GM12865 (cell line): ENCODE measurements at regions not wholly inside any gene's neighbourhood (a gene's known extent, or its start where the extent isn't known, plus 50 kb on each side); places are given as distances from the start of the nearest gene placed in this dataset.

Experiments used
- DNase-seq: peaks from one replicate; pipeline ENCODE4 v3.0.0; 2010; ENCODE audit warnings: low read depth
- H3K4me3 ChIP-seq: 2 replicates; pipeline ENCODE4 v1.5.1; 2011; ENCODE audit warnings: mild to moderate bottlenecking, low read depth, low read length, control low read depth
- CTCF ChIP-seq: IDR thresholded peaks from 2 replicates; pipeline ENCODE4 v1.5.1; 2011; ENCODE audit warnings: low read length, control low read depth, low read depth, inconsistent platforms; ENCODE audit not compliant: insufficient read depth; ENCODE audit errors: missing control alignments

GRCh38 chr3:151935446-151935845, 62.0 kb downstream of the SUCNR1 start:
- no peak overlapping the region for H3K4me3 ChIP-seq
- DNase-seq: no peak
- TF ChIP-seq CTCF: no peak

GRCh38 chr3:151940481-151940880, 67.0 kb downstream of the SUCNR1 start:
- no peak for DNase-seq
- TF ChIP-seq CTCF: no peak
- no peak overlapping the region for H3K4me3 ChIP-seq

GRCh38 chr3:151943539-151943938, 70.1 kb downstream of the SUCNR1 start:
- no peak overlapping the region for H3K4me3 ChIP-seq
- no peak for TF ChIP-seq CTCF
- DNase-seq: no peak

- no peak for TF ChIP-seq CTCF
- no peak for DNase-seq
- H3K4me3 ChIP-seq: no peak overlapping the region
Measured at GRCh38 chr3:151944356-151944755, 70.9 kb downstream of the SUCNR1 start.

- no peak for DNase-seq
- TF ChIP-seq CTCF: no peak
- no peak overlapping the region for H3K4me3 ChIP-seq
Measured at GRCh38 chr3:151946606-151947005, 73.2 kb downstream of the SUCNR1 start.

GRCh38 chr3:151949706-151950105, 76.3 kb downstream of the SUCNR1 start:
- no peak for DNase-seq
- no peak overlapping the region for H3K4me3 ChIP-seq
- no peak for TF ChIP-seq CTCF

- no peak overlapping the region for H3K4me3 ChIP-seq
- TF ChIP-seq CTCF: no peak
- DNase-seq: no peak
Measured at GRCh38 chr3:151955356-151955755, 81.9 kb downstream of the SUCNR1 start.
